ENCODE measurements at regions not wholly inside any gene's neighbourhood (a gene's known extent, or its start where the extent isn't known, plus 50 kb on each side); places are given as distances from the start of the nearest gene placed in this dataset.

DNA sequence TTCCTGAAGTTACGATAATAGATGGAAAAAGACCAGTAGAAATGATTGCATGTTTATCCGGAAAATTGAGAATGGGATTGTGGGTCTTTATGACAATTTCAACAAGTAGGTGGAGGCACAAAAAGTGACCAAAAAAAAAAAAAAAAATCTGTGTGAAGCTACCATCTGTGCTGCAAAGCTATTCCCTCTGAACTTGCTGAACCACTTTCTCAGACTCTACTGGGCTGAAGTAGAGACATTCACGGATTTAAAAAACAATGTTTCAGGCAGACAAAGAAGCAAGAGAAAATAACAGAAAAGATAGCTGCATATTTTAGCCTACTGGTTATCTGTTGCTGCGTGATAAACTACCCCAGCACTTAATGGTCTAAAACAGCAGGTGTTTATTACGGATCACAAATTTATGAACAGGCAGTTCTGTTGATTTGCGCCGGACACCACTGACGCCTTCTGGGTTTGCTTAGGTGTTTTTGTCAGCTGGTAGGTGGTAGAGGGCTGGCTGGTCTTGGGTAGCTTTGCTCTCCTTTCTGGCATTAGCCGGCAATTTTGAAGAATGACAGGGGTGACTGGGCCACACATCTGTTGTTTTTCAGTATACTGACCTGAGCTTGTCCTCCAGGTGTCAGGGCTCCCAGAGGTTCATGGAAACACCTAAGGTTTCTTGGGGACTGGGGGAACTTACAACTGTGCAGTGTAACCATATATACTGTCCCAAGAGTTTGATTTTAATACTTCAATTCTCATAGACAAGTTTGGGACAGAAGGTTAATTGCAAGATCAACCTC is 665.1 kb downstream of the CCSER2 start:
- H3K36me3 ChIP-seq (ENCODE audit: control insufficient read depth, insufficient read depth, low read length): no peaks in the 10 kb centered on the region
- DNase-seq (ENCODE audit: extremely low read depth in 1 of 4, low spot score in 3 of 4) (no peak), FAIRE-seq (no peak), ATAC-seq (no peak)
- H3K4me3 ChIP-seq: no peak overlapping the region
- TF ChIP-seq ZNF766 (CRISPR knock-in tag; conservative IDR thresholded peaks at IDR 0.05) (no peak), POLR2A (conservative IDR thresholded peaks at IDR 0.05) (no peak), PRPF4 (IDR thresholded peaks at IDR 0.05; ENCODE audit: insufficient read depth, low read depth, low read length, poor library complexity, severe bottlenecking) (no peak), ZNF3 (CRISPR knock-in tag; IDR thresholded peaks at IDR 0.05) (no peak), TAL1 (IDR thresholded peaks at IDR 0.05) (no peak), HOXB6 (CRISPR knock-in tag; IDR thresholded peaks at IDR 0.05; ENCODE audit: borderline replicate concordance) (no peak), ZNF232 (CRISPR knock-in tag; IDR thresholded peaks at IDR 0.05) (no peak), NR3C1 (CRISPR knock-in tag; IDR thresholded peaks at IDR 0.05) (no peak), PHTF2 (CRISPR knock-in tag; IDR thresholded peaks at IDR 0.05) (no peak), ZNF445 (CRISPR knock-in tag; IDR thresholded peaks at IDR 0.05; ENCODE audit: low read depth) (no peak), SNRNP70 (optimal IDR thresholded peaks at IDR 0.05; ENCODE audit: low read depth, low read length) (no peak), RFX1 (IDR thresholded peaks at IDR 0.05) (no peak)
- TF ChIP-seq, protein P1, sequence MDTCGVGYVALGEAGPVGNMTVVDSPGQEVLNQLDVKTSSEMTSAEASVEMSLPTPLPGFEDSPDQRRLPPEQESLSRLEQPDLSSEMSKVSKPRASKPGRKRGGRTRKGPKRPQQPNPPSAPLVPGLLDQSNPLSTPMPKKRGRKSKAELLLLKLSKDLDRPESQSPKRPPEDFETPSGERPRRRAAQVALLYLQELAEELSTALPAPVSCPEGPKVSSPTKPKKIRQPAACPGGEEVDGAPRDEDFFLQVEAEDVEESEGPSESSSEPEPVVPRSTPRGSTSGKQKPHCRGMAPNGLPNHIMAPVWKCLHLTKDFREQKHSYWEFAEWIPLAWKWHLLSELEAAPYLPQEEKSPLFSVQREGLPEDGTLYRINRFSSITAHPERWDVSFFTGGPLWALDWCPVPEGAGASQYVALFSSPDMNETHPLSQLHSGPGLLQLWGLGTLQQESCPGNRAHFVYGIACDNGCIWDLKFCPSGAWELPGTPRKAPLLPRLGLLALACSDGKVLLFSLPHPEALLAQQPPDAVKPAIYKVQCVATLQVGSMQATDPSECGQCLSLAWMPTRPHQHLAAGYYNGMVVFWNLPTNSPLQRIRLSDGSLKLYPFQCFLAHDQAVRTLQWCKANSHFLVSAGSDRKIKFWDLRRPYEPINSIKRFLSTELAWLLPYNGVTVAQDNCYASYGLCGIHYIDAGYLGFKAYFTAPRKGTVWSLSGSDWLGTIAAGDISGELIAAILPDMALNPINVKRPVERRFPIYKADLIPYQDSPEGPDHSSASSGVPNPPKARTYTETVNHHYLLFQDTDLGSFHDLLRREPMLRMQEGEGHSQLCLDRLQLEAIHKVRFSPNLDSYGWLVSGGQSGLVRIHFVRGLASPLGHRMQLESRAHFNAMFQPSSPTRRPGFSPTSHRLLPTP (IDR thresholded peaks at IDR 0.05; ENCODE audit: borderline replicate concordance, extremely low read depth, insufficient read length): no peak
- no peaks in the 10 kb centered on the region for H3K9me1 ChIP-seq (ENCODE audit: control insufficient read depth, insufficient read depth, low read length)
- in situ Hi-C loops (cut with MboI): no loop called here
- no peak overlapping the region for H2AFZ ChIP-seq (ENCODE audit: low read depth, low read length)
- 1% methylated on average over 9 of the region's 9 CpGs for WGBS (ENCODE audit: insufficient coverage, low coverage, missing lambda C conversion rate)
- POLR2A ChIA-PET: no interaction called here
- CTCF ChIA-PET (ENCODE audit: low intra/inter-chr PET ratio): no interaction called here
- H3K9me3 ChIP-seq (replicated peaks; ENCODE audit: control insufficient read depth, insufficient read depth, low read depth, low read length): no peaks in the 10 kb centered on the region
- no peaks in the 10 kb centered on the region for H4K20me1 ChIP-seq (replicated peaks; ENCODE audit: control insufficient read depth, insufficient read depth, low read length)
- intact Hi-C loops (cut with micrococcal nuclease): no loop called here
- no peak overlapping the region for H3K9ac ChIP-seq (ENCODE audit: insufficient read depth in 1 of 2, low read depth in 2 of 2, low read length in 2 of 2)
- BruUV-seq (replicated peaks): no TSS peak
- H3K27ac ChIP-seq (ENCODE audit: extremely low read depth, low read depth, low read length): no peak overlapping the region
- H3K4me2 ChIP-seq (ENCODE audit: insufficient read depth, low read length): no peak overlapping the region
- H3K4me1 ChIP-seq (replicated peaks in 1 of 2; ENCODE audit: control insufficient read depth in 2 of 2, insufficient read depth in 2 of 2, low read length in 2 of 2): no peaks in the 10 kb centered on the region
- no peaks in the 10 kb centered on the region for H3K27me3 ChIP-seq (ENCODE audit: control insufficient read depth in 2 of 2, insufficient read depth in 2 of 2, low read length in 2 of 2)
- no peaks in the 10 kb centered on the region for H3K79me2 ChIP-seq (ENCODE audit: control insufficient read depth, insufficient read depth, low read length)

Measured in K562 (cell line).